GM12872 (cell line): ENCODE measurements at regions not wholly inside any gene's neighbourhood (a gene's known extent, or its start where the extent isn't known, plus 50 kb on each side); places are given as distances from the start of the nearest gene placed in this dataset.

Experiments used
- CTCF ChIP-seq: IDR thresholded peaks from 3 replicates; pipeline ENCODE4 v1.5.1; 2011; ENCODE audit warnings: low read depth, mild to moderate bottlenecking, low read length, moderate library complexity; ENCODE audit not compliant: insufficient read depth

GRCh38 chr6:74439123-74439811 lies 743.3 kb downstream of the CD109 start:
- no peak for TF ChIP-seq CTCF

- no peak for TF ChIP-seq CTCF
Measured at GRCh38 chr6:74434171-74434570, 738.2 kb downstream of the CD109 start.

GRCh38 chr6:74431873-74432580 lies 736.0 kb downstream of the CD109 start:
- no peak for TF ChIP-seq CTCF

- TF ChIP-seq CTCF: no peak
Measured at GRCh38 chr6:74420221-74420620, 724.2 kb downstream of the CD109 start.

- no peak for TF ChIP-seq CTCF
Measured at GRCh38 chr6:74415056-74415455, 719.1 kb downstream of the CD109 start.

GRCh38 chr6:74410630-74411029 lies 714.6 kb downstream of the CD109 start:
- TF ChIP-seq CTCF: no peak

GRCh38 chr6:74409447-74409846 lies 713.4 kb downstream of the CD109 start:
- TF ChIP-seq CTCF: peak; percentile 36; the same call in 1 of the 3 replicates
